Activated CD4-positive, alpha-beta T cell treated with anti-CD3 and anti-CD28 coated beads, Interleukin-2, amount 50 U/mL, for 16 hours (primary cell): ENCODE measurements at regions not wholly inside any gene's neighbourhood (a gene's known extent, or its start where the extent isn't known, plus 50 kb on each side); places are given as distances from the start of the nearest gene placed in this dataset.

Experiments used
- DNase-seq: peaks from one replicate; pipeline ENCODE4 v3.0.0-alpha.2; 2020

DNA sequence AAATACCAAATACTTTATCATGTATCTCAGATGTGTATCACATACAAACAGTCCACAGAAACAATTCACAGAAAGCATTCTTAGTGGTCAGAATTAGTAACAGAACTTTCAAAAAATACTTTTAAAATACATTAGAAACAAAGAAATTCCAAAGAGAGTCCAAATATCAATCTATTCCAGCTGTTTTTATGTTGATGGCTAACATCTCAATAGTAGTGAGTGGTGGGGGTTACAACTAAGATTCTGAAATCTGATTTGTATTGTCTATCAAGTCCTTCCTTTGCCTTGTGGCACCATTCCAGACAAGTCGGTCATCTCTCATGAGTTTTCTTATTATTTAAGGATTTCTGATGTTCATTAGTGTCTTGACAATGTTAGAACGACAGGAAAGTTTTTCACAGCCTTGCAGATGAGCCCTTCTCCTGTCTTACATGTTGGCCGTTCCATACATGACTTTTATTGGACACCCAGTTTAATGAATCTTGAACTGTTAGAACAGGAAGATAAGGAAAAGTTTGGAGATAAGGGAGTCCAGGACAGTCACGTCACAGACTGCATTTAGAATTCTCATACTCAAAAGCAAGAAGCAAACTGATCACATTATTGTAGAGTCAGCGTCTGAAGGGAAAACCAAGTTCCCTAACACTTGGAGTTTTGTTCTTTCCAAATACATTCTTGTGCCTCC is 410.3 kb downstream of the PID1 start:
- DNase-seq = no peak

DNA sequence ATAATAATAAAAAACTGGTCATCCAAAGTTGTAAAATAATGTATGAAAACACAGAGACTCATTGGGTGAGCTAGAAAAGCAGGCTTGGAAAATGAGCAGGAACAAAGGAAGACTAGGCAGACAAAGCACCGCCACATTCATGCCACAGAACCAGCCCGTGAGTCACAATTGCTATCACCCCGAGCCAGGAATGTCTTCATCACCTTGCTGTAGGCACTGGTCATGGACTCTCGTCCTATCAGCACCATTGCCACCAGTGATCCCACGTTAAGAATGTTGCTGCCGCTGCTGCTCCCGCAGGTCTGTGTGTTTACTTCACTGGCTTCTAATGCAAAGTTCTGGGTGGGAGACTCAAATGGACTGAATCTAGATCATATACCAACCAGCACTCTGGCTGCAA is 417.9 kb downstream of the PID1 start:
- no peak for DNase-seq

DNA sequence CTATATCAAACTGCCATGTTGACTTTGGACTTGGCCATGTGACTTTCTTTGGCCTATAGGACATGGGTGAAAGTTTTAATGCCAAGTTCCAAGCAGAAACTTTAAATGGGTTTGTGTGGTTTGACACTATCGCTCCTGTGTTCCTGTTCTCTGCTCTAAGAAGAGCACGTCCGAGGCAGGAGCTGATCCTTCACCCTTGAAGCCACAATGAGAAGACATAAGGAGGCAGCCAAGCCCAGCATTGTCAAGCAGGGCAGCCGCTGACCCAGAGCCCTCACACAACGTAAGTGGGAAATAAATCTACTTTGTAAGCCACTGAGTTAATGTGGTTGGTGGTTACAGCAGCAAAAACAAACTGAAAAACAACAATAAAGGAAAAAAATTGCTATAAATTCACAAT is 422.4 kb downstream of the PID1 start:
- DNase-seq = no peak

DNA sequence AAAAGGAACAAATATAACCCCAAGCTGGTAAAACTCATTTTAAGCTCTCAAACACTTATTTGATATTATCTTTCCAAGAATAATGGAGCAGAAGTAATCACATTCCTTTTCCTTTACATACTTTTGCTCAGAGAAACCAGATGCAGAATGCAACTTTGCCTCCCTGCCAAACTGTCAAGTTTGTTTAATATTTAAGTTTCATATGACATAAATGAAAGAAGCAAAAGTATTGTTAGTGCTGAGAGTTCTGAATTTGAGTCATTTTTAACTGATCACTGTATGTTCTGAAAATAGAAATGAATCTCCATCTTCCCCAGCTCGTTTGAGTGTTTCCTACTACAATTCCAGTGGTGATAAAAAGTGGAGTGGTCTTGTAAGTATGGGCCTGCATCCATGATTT is 423.4 kb downstream of the PID1 start:
- no peak for DNase-seq

DNA sequence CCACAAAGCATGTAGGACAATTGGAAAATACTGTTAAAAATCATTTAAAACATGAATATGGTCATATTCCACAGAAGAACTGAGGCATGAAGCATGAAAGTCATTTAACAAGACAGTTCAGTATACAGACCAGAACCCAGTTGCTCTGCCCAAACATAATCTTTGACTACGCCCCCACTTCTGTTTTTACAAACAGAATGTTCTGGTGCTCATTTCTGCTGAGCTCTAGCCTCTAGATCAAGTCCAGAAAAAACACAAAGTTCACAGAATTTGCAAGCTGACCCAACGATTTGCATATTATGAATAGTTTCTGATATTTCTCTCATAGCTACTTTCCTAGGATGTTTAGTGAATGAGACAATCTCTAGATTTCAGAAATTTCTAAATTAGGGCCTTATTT is 424.9 kb downstream of the PID1 start:
- DNase-seq = no peak

DNA sequence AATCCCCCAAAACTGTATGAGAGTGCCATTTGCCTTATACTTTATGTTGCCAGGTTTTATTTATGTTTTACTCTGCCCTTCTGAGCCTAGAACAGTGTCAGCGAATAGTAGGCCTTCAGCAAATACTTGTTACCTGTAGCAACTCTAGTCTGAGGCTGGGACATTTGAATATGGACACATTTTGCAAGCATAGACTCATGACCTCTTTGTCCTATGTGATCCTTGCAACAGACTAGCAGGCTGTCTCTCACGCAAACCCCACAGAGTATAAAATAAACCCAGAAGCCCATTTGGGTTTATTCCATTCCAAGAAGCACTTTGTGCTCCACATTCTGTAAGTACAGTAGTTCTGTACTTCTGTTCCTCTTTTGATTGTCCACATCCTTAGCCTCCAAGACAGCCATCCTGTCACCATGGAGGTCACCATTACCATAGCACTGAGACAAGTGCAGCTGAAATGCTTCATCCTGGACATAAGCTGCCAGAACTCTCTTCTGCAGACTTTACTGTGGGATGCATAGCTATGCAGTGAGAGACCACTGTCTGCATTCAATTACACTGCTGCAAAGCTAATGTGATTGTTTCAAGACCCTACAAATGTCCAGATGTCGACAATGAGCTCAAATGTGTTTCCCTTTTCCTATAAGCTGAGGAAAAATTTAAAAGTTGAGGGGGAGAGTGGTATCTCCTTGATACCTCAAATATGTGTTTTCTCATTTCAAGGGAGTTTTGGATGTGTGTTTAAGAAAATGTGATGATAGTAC is 425.7 kb downstream of the PID1 start:
- no peak for DNase-seq

DNA sequence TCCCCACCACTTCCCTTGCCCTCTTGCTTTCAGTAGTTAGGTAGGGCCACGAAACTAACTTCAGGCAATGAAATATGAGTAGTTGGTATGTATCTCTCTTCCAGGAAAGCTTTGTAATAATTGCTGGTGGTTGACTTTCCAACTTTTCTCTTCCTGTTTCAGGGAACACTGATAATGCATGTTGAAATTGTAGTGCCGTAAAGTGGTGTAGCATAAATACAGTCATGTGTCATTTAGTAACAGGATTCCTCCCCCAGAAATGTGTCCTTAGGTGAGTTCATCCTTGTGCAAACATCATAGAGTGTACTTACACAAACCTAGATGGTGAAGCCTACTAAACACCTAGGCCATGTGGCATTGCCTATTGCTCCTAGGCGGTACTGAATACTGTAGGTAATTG is 429.2 kb downstream of the PID1 start:
- no peak for DNase-seq

DNA sequence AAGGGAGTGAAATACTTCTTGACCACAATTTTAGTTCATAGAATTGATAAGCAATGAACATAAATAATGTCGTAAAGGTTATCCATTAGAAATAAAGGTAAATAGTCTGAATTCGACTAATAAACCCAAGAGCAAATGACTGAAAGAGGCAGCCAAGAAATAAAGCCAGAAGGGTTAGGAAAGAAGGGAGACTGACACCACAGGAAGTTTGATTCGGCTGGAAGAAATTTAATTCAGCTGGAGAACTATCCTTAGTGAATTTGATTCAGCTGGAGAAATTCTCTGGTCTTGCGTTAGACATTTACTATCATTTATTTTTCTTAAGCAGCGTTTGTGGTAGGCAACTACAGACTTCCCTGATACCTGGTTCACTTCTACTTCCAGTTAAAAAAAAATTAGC is 429.6 kb downstream of the PID1 start:
- no peak for DNase-seq

DNA sequence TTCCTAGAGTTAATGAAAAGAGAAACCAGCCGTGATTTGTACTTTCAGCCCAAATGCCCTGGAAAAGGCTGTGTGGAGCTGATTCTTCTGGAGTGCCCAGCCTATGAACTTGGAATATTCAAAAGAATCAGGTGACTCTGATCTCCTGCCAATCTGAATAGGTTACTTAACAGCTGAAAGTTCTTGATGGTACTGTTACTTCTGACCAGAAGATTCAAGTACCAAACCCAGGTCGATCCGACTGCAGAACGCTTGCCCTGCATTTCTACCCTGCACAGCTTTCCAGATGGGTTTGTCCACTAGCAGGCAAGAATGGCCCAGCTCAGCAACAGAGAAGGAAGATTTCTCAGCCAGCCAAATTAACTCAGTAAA is 430.4 kb downstream of the PID1 start:
- DNase-seq = no peak

DNA sequence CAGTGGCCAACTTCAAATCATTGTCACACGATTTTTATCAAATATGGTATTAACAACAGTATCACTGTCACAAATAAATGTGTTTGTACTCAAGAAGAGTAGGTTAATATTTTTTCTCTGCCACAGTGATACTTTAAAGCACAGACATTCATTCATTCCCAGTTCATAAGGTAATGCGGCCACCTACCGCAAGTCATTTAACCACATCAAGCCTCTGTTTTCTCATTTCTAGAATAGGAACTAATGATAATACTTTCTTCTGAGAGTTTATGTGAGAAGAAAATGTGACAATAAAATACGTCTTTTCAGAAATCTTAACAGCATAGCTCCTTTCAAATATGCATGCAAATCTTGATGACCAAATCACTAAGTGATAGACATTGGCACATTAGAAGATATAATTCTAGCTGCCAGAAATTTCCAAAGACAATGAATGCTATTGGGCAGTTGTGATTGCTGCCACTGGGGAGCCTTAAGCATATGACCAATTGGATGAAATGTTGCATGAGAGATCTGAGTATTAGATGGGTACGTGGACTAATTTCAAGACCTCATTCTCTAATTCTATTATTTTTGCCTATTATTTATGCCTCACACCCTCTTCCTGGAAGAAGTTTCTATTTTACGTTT is 430.9 kb downstream of the PID1 start:
- no peak for DNase-seq

DNA sequence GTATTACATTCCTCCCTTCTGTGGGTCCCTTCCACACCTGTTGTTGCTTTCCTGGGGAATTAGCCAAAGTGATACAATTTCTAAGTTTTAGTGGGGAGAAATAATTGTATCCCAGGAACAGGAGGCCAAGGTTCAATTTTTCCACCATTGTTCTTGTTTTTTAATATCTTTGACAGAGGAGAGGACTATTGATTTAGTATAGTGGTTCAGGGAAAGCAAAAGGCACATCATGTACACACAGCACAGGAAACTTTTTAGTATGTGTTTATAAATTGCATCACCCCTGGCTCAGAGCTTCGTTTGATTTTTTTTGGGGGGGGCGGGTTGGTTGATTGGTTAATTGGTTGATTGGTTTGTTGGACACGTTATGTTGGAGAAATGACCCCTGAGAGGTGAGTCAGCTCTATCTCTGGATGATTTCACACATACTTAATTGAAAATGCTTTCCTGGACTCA is 431.6 kb downstream of the PID1 start:
- no peak for DNase-seq

DNA sequence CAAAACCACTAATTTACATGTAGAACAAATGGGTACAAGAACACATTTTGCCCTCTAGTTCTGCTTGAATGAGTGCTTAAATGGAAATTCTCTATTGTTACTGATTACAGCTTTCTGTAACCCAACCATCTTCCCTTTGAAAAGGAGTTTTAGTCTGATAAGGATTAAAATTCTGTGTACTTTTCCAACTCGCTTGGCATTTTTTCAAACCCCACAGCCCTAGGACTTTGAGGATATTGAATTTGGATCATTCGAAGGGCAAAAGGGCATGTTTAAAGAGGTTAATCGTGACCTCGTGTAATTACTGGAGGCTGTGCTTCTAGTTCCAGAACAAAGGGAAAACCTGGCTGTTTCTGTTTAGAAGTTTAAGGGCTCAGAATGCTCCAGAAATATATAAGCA is 432.3 kb downstream of the PID1 start:
- DNase-seq = no peak

DNA sequence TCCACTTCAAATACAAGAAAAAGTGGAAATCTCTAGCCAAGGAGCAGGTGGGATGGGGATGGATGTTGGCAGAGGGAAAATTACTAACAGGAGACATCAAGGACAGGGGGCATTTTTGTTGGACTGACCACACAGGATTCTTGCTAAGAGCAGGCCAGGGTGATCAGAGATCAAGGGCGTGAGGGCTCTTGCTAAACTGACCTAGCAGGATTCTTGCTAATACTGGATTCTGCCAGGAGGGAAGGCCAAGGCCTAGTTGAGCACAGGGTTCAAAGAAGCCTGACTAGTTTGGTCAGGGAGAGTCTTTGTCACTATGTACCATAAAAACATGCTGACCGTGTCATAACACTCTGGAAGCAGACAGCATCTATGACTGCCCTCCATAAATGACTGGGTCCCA is 442.7 kb downstream of the PID1 start:
- no peak for DNase-seq

DNA sequence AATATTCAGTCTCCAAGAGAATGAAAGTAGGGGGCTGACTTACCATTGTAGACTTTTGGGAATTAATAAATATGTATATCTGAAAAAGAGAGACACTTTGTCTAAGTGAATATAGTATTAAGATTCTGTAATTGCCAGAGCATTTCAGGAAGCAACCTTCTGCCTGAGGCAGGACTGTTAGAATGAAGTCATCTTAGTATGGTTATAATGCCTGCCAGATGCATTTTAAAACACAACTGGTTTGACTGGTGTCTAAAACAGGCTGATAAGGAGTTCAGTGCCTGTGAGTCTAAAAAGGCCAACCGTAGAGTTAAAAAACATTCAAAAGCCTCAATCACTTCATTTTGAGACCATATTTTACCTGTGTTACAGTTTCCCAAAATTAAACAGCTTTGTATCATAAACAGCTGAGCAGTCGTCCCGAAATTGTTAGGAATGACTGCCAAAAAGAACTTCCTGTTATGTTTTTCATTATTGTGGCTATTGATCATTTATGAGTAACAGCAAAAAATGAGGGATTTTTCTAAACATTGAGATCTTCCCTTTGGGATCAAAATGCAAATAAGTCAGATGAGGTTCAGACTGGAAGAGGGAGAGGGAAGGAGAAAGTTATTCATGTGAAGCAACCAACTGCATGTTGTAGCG is 443.9 kb downstream of the PID1 start:
- DNase-seq = no peak

DNA sequence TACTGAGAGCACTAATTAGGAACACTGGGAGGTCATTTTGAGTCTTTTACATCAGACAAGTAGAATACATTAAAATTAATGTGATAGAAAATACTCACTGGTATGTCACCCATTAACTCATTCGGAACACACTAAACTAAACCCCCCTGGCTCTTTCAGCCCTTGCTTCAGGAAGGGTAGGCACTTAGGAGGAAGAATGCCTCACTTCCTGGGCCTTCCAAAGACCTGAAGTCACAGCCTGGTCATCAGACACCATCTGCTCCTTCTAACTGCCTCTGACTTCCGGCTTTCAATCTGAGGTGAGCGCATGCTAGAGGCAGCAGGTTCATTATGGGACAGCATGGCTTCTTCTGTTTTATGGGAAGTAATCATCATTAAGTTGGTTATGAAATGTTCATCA is 451.4 kb downstream of the PID1 start:
- DNase-seq = no peak

DNA sequence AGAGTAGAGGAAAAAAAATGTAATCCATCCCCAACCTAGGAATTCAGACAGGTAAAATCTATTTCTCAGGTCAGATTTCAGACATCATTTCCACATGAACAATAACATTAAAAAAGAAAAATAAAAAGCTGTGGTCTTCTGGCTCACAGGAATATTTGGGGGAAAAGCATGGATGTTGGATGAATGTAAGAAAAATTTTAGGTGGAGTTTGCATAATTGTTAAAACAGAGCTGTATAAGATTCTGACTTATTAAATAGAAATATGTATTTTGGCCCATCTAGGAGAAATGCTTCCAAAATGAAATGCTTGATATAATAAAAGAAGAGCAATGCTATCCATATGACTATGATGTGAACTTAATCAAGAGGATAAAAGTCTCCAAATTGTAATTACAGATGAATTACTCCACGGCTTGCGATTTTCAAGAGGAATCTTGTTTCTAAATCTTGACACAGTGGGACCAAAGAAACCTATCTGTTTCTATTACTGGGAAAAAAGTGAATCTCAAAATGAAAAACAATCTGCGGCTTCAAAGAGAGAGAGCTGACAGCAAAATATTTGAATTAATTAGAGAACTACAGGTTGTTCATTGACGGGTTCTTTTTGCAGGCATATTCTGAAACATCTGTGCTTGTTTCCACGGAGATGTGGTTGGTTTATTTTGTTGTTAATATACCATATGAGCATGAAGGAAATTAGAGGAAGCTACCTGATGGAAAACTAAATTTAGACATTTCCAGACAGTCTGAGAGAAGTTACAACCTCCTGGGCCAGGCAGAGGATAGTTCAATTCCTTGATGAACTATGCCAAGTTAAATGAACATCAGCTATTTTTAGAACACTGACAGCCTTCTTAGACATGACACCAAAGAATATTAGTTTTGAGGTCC is 468.7 kb downstream of the PID1 start:
- DNase-seq = no peak

DNA sequence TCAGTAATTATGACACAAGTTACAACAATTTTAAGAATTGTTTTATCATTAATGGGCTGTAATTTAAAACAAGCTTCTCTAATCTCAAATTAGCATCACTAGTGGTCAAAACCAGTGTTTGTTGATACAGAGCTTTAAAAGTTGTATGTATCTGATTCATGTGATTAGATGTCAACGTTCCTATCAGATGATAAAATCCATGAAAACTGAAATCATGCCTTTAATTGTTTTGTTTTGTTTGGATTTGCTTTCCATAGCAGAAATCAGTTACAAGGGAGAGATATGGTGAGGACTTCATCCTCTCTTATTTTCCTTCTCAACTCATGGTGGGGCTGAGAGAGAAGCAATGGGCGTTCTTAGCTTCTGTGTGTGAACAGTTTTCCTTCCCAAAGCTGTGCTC is 469.6 kb downstream of the PID1 start:
- no peak for DNase-seq

DNA sequence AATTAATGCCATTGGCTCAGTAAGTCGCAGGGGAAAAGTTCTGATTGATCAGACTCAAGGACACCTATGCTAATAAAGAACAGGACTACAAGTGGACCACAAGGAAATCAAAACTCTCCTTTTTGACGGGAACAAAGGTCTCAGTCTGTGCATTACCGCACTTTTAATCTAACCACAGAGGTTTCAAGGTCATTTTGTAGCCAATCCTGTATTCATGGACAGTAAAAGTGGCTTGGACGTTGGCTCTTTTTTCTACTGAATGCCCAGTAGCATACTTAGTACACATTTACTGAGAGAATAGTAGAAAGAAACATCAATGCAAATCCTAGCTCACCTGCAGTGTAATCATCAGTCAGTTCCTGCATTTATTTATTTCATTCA is 471.9 kb downstream of the PID1 start:
- no peak for DNase-seq

DNA sequence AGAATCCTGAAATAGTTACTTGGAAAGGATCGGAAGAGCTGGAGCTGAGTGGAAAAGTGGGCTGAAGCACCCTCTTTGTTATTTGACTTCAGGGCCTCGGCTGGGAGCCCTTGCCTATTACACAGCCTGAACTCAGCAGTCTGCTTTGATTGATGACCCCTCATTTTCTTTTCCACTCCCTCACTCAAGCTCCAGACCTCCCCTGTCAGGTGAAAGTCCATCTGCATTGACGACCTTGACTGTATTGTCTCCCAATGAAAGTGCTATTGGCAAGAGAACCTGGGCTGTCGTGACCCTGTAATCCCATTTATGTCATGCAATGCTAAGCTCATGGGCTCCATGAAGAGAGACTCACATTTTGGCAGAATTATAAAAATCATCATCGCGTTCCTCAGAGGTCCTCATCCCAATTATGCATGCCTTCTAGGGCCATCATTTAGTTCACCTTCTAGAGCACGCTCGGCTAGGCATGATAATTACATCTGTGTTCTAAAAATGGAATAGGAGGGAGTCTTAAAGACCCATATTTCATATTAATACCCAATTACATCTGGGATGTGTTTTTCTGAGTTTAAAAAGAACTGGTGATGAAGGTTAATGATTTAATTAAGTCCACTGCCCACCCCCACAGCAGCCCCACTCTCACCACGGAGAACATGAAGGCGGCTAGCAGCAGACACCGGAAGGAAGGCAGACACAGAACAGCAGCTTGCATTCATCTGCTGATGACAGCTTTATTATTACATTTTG is 472.5 kb downstream of the PID1 start:
- DNase-seq = no peak

DNA sequence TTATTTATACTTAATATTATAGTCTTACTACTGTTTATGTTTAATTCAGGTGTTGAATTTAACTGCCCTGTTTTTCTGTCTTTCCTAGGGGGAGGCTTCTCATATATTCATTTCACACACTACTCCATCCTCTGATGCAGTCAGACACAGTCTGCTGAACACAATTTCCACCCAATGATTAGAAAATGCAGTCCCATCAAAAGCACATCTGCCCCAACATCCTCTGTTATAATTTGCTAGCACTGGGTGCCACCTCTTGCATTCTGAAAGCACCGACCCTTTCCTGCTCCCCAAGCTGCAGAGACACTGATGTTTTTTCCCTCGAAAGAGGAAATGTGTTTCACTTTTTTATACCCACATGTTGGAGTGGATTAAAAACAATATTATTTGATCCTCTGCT is 474.7 kb downstream of the PID1 start:
- DNase-seq = no peak

DNA sequence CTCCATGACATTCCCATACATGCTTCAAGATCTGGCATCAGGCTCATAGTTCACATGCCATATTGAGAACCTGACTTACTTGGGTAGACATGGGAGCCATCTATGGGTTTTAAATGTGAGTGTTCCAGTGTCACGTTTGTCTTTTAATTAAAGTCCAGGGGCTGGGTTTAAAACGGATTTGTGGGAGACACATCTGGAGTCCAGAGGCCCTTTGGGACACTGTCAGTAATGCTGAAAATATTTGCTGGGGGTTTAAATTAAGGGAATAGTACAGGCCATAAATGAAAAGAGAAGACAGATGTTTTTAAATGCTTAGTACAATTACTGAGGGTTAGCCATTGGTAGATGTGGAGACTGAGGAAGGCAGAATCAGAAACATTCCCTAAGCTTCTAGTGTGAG is 478.0 kb downstream of the PID1 start:
- no peak for DNase-seq

DNA sequence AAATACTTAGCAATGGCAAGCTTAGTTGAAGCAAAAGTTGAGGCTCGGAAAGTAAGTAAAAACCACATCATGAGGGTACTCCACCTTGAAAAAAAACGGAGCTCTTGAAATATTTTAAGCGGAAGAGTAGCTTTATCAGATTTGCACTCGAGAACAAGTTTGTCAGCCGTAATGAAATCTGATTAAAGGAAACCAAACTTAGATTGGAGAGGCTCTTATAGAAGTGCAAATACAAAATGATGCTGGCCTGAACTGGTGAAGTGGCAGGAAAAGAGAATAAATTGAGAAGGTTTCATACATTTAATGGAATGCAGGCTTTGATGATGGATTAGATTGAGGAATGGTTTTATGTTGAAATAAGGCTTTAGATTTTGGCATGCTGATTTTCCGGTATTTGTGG is 484.2 kb downstream of the PID1 start:
- DNase-seq = no peak
